Activated gamma-delta T cell treated with anti-CD3 and anti-CD28 coated beads, Interleukin-2, amount 50 U/mL, for 16 hours (primary cell): ENCODE measurements at regions not wholly inside any gene's neighbourhood (a gene's known extent, or its start where the extent isn't known, plus 50 kb on each side); places are given as distances from the start of the nearest gene placed in this dataset.
"Not testable (repeated sequence)": the region's sequence is repeated elsewhere in the genome, so short reads cannot be mapped to it uniquely, and the experiment has no call there.

Experiments
- DNase-seq: peaks from one replicate; pipeline ENCODE4 v3.0.0-alpha.2; 2020; ENCODE audit warnings: low read depth

- no peak for DNase-seq
These were observed 58.6 kb upstream of the SLC38A4 start for GRCh38 chr12:46884362-46884761.

GRCh38 chr12:46886541-46887041 lies 60.8 kb upstream of the SLC38A4 start:
- DNase-seq, result no peak

GRCh38 chr12:46887870-46888269 lies 62.1 kb upstream of the SLC38A4 start:
- no peak for DNase-seq

GRCh38 chr12:46888568-46888967 lies 62.8 kb upstream of the SLC38A4 start:
- no peak for DNase-seq

GRCh38 chr12:46891306-46891705 lies 65.5 kb upstream of the SLC38A4 start:
- DNase-seq, result no peak

GRCh38 chr12:46892034-46892705 lies 66.4 kb upstream of the SLC38A4 start:
- no peak for DNase-seq

- no peak for DNase-seq
These were observed 67.1 kb upstream of the SLC38A4 start for GRCh38 chr12:46892887-46893286.

- DNase-seq, result no peak
These were observed 67.6 kb upstream of the SLC38A4 start for GRCh38 chr12:46893434-46893833.

- no peak for DNase-seq
These were observed 69.9 kb upstream of the SLC38A4 start for GRCh38 chr12:46895726-46896125.

GRCh38 chr12:46896680-46897079 lies 70.9 kb upstream of the SLC38A4 start:
- DNase-seq, result no peak

- DNase-seq, result no peak
These were observed 72.5 kb upstream of the SLC38A4 start for GRCh38 chr12:46898152-46898931.

GRCh38 chr12:46898989-46899388 lies 73.2 kb upstream of the SLC38A4 start:
- no peak for DNase-seq

- no peak for DNase-seq
These were observed 75.1 kb upstream of the SLC38A4 start for GRCh38 chr12:46900734-46901463.

- DNase-seq, result no peak
These were observed 75.8 kb upstream of the SLC38A4 start for GRCh38 chr12:46901464-46902205.

- no peak for DNase-seq
These were observed 77.3 kb upstream of the SLC38A4 start for GRCh38 chr12:46903058-46903457.

GRCh38 chr12:46904406-46905238 lies 78.8 kb upstream of the SLC38A4 start:
- no peak for DNase-seq

- not testable (repeated sequence) for DNase-seq
These were observed 79.4 kb upstream of the SLC38A4 start for GRCh38 chr12:46905239-46905627.

GRCh38 chr12:46907791-46908190 lies 82.0 kb upstream of the SLC38A4 start:
- no peak for DNase-seq

- no peak for DNase-seq
These were observed 82.6 kb upstream of the SLC38A4 start for GRCh38 chr12:46908236-46908935.

GRCh38 chr12:46908936-46909635 lies 83.3 kb upstream of the SLC38A4 start:
- no peak for DNase-seq
